ENCODE measurements at regions not wholly inside any gene's neighbourhood (a gene's known extent, or its start where the extent isn't known, plus 50 kb on each side); places are given as distances from the start of the nearest gene placed in this dataset.
"Not testable (repeated sequence)": the region's sequence is repeated elsewhere in the genome, so short reads cannot be mapped to it uniquely, and the experiment has no call there.

DNA sequence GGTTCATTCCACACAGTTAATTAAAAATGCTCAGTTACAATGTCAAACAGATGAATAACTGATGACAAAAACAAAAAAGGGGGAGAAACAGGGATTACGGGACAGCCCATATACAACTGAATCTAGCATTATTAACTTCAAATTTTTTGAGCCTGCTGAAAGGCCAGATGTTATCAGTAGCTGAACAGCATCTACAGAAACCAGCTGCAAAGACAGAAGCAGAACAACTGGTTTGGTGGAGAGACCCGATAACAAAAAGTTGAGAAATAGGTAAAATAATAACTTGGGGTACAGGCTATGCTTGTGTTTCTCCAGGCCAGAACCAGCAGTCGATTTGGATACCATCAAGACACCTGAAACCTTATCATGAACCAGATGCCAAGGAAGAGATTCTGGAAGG is 109.8 kb downstream of the SEPTIN7 start:
- not testable (repeated sequence) for DNase-seq

DNA sequence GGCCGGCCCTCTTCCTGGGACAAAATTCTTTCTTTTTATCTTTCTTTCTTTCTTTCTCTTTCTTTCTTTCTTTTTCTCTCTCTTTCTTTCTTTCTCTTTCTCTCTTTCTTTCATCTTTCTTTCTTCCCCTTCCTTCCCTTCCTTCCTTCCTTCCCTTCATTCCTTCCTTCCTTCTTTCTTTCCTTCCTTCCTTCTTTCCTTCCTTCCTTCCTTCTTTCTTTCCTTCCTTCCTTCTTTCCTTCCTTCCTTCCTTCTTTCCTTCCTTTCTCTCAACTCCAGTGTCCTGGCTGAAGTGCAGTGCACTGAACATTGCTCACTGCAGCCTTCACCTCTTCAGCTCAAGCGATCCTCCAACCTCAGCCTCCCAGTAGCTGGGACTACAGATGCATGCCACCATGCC is 112.5 kb downstream of the SEPTIN7 start:
- DNase-seq, result not testable (repeated sequence)

DNA sequence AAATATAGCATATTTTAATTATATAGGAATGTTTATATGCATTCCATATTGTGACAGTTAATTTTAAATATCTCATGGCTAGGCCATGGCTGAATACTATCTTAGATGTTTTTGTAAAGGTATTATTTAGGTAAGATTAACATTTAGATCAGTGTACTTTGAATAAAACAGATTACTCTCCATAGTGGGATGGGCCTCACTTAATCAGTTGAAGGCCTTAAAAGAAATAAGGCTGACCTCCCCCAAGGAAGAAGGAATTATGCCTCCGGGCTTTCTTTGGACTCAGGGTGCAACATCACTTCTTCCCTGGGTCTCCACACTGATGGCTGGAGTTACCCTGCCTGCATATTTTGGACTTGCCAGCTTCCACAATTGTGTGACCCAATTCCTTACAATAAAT is 113.4 kb downstream of the SEPTIN7 start:
- not testable (repeated sequence) for DNase-seq

DNA sequence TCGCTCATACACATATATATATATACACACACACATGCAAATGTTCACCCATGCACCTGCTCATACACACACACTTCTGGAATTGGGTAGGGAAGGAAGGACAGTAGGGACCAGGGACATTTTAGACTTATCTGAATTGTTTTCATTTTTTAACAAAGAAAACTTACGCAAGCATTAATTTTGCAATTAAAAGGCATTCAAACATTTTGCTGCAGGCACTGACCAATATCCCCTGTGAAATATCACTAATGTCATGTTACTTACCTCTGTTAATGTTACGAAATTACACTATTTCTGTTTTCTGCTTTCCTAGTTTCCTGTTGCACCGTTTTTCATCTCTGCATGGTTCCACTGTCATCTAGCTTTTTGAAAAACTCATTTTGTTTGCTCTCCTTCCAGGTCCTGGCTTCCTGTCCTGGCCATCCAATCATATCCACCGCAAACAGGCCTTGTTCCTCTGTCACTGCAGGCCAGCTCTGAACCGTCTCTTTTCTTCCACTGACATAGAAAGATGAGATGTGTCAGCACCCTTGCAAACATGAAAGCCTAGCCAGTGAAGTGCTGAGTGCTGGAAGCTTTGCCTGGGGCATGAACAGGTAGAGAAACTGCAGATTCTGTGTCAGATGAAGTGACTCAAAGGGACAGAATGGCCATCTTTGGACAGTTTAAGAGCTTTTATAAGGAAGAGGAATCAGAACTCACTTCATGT is 114.5 kb downstream of the SEPTIN7 start:
- DNase-seq, result not testable (repeated sequence)

DNA sequence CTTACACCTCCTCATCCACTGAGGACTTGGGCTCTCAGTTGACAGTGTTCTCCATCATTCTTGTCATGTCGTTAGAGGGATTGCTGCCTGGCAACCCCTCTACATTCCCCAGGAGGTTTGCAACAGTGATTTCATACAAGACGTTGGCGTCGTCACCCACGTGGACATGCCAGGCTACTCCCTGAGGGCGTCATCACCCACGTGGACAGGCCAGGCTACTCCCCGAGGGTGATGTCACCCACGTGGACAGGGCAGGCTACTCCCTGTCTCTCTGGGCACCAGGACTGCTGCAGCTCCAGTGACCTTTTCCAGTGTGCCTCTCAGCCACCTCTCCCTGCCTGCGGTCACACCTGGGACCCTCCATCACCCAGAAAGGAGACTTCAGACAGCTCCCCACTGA is 117.4 kb downstream of the SEPTIN7 start:
- DNase-seq, result not testable (repeated sequence)

DNA sequence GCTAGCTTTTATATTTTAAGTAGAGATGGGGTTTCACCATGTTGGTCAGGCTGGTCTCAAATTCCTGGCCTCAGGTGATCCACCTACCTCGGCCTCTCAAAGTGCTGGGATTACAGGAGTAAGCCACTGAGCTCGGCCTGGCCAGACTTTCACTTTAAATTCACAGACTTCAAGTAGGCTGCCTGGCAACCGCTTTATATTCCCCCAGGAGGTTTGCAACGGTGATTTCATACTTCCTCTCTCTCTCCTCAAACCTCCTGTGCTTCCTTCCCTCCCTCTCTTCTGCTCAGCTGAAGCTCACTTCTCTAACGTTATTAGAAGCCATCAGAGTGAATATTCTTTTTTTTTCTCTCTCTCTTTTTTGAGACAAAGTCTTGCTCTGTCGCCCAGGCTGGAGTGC is 118.8 kb downstream of the SEPTIN7 start:
- DNase-seq, result not testable (repeated sequence)

DNA sequence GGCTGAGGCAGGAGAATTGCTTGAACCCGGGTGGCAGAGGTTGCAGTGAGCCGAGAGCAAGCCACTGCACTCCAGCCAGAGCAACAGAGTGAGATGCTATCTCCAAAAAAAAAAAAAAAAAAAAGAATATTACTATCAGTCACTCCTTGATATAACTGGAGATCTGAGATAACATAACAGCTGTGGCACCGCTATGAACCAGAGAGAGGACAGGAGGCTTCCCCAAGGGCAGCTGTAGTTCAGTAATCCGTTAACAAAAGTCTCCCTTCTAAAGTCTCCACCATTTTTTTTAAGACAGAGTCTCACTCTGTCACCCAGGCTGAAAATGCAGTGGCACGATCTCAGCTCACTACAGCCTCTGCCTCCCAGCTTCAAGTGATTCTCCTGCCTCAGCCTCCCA is 120.5 kb downstream of the SEPTIN7 start:
- not testable (repeated sequence) for DNase-seq

DNA sequence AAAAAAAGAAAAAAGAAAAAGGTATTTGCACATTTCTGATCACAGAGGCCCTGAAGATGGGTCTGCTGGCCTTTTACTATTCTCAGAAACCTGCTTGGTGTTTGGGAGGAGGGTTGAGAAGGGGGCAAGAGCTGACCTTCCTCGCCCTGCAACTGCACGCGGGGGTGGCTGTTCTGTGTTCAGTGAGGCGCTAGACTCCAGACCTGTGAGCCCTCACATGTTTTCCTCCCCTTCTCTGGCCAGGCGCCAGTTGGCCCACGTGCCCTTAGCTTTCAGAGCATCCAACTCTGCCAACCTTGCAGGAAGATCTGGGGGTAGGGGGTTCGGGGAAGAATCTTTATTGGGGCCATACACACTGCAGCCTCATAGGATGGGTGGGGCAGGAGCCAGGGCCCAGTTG is 123.8 kb downstream of the SEPTIN7 start:
- DNase-seq, result not testable (repeated sequence)

DNA sequence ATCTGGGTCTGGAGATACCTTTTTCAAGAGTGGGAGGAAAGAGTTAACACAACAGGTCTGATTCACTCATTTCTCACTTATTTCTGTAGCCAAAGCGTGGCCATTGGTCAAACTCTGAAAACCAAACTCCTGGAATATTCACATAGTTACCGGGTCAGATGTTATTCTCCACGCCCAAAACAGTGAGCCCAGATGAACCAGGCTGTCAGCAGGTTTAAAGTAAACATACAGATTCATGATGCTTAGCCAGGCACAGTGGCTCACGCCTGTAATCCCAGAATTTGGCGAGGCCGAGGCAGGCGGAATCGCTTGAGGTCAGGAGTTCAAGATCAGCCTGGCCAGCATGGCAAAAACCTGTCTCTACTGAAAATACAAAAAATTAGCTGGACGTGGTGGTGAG is 126.1 kb downstream of the SEPTIN7 start:
- not testable (repeated sequence) for DNase-seq

DNA sequence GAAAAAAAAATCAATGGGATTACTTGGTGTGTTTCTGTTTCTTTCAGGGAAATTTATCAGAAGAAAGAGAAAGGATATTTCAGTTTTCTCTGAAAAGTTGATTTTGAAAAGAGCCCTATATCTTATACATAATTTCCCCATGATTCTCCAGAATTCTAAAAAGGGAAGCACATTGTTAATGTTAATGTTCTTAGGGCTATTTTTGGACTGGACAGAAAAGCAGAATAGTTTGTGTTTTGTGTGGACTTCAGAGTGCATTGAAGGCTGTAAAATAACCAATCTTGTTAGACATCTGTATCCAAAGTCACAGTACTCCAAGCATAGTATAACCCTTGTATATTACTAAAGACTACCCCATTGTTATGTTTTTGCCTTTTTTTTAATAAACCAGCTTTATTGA is 130.3 kb downstream of the SEPTIN7 start:
- not testable (repeated sequence) for DNase-seq

DNA sequence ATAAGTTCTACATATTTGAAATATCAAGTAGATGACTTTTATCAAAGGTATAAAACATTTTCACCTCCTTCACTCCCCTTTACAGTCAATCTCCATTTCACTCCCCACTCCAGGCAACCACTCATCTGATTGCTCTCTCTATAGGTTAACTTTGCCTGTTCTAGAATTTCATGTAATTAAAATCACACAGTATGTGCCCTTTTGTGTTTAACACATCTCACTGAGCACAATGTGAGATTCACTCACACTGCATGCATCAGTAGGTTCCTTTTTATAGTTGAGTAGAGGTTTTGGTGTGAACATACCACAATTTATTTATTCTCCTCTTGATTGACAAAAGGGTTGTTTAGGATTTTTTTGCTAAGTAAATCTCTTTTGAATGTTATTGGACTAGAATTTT is 130.7 kb downstream of the SEPTIN7 start:
- DNase-seq, result not testable (repeated sequence)

DNA sequence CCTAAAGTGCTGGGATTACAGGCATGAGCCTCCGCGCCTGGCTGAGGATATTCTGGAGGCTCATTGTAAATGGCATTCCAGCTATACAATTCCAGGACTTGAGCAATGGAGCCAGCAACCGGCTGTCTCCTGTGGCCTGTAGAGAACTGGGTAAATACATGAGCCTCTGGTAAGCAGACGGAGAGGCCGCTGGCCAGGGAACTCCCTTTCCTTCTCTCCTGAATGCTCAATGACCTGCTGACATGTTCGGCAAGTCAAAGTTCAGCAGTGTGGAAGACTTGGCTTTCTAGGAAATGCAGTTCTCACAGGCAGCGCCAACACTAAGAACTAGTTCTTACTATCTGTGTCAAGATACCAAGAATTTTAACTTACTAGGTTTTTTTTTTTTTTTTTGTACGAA is 139.8 kb downstream of the SEPTIN7 start:
- not testable (repeated sequence) for DNase-seq

DNA sequence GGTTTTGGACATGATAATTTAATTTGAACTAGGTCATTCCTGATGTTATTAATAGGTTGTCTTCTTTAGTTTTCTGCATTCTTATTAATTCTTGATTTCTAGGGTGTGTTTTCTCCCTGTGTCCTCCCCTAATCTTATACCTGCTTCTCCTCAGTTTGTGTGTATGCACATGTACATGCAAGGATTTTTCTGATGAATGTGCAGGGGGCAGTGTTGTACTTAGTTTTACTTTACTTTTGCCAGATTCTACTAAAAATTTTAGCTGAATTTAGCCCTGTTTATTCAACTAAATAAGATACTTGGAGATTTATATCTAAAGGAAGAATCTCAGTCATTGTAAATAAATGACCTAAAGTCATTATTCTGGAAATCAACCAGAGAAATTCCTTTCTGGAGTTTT is 144.8 kb downstream of the SEPTIN7 start:
- DNase-seq, result not testable (repeated sequence)

DNA sequence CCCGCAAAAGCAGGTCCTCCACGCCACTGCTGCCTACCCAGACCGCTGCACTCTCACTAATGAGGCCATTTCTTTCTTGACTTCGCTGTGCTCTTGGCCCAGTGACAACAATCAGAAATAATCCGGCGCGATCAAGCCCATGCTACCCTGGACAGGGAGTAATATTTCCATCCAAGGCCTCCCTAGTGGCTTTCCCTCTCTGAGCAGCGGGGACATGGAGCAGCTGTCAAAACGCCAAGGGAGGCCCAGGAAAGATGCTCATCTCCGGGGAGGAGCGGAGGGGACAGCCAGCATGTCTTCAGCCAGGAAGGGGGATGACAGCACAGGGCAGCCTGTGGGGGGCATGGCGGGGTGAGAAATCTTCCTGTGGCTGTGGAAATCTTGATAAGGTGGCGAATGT is 154.9 kb downstream of the SEPTIN7 start:
- DNase-seq, result not testable (repeated sequence)

DNA sequence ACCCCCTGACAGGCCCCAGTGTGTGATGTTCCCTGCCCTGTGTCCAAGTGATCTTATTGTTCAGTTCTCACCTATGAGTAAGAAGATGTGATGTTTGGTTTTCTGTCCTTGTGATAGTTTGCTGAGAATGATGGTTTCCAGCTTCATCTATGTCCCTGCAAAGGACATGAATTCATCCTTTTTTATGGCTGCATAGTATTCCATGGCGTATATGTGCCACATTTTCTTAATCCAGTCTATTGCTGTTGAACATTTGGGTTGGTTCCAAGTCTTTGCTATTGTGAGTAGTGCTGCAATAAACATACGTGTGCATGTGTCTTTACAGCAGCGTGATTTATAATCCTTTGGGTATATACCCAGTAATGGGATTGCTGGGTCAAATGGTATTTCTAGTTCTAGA is 156.1 kb downstream of the SEPTIN7 start:
- not testable (repeated sequence) for DNase-seq

DNA sequence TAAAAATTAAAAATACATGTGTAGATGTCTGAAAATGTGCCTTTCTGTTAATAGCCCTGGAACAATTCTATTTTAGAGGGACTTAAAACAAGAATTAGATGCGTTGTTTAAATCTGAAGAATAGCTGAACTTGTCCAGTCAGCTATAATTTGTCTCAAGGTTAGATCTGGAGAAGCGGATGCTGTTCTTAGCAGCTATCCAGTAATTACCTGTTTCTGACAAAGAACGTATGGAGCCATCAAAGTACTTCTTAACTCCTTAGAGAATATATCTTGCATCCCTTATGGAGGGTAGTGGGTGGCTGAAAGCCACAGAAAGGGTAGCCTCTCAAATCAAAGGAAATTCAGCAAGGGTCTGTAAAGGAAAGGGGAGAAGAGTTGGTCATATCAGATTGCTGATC is 160.4 kb downstream of the SEPTIN7 start:
- DNase-seq, result not testable (repeated sequence)

DNA sequence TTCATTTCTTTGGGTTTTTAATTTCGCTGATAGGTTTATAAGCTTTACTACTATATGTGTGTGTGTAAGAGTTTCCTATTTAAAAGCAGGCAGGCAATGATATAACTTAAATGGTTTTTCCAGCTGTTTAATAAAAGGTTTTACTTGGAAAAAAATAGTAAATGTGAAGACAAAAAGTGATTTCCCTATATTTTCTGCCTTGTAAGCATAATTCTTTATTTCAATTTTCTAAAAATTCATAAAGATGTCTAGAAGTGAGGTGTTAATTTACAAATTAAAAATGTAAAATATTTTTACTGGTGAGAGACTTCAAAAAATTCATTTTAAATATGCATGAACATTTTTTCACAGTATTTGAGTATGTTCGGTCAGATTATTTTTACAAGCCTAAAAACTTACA is 161.8 kb downstream of the SEPTIN7 start:
- DNase-seq, result not testable (repeated sequence)

DNA sequence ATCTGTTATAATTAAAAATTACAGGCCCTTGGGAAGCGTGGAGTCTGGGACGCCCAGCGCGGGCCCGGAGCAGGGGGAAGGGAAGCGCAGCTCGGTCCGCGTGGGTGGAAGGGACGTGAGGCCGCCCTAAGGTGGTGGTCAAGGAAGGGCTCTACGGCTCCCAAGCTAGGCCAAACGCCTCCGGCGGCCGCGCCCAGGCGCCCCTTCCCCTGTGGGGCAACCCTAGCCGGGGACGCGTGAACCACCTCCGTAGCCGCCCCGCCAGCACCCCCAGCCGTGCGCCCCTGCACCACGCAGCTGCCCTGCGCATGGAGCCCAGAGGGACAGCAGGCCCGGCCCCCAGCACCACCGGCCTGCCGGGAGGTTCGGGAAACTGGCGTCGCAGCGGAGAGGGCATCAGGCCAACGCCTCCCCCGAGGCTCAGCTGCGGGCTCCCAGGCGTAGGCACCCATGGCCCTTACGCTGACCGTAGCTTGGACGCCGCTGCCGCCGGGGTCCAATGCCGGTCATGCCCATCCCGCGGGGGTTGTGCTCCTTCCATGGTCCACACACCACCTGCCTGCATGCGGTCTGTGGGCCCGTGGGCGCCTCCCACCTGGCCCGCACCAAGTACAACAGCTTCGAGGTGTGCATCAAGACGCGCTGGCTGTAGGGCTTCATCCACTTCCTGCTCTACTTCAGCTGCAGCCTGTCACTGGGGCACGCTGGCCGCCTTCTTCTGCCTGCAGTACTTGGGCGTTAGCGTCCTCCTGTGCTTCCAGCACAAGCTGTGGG is 166.7 kb downstream of the SEPTIN7 start:
- no peak for DNase-seq

DNA sequence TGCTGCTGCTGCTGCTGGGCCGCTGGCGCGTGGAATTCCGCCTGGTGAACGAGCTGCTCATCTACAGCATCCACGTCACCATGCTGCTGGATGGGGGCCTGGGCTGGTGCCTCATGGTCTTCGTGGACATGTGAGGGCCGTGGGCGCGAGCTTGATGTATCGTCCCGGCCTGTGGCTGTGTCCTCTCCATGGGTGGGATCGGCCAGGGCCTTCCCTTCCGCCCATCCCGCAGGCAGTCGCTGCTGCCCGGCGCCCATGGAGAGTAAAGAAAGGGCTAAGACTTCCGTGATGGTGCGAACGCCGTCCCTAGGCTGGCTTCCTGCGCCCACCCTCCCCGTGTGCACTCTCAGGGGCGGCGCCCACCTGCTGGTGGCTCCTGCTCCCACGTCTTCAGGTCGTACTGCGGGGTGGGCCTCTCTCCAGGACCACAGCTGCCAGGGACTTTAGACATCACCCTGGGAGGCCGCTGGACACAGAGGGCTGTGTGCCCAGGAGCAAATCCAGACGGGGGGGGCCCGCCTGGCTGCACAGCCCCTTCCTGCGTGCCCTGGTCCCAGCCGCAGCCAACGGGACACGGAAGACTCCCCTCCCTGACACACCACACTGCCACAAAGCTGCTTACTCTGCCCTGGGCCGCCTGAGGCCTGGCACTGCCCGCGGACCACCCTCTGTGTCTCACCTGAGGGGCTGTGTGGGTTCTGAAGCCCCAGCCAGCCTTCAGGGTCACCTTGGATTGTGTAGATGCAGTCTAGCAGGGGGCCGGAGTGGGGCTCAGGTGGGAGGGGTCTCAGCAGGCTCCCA is 167.5 kb downstream of the SEPTIN7 start:
- no peak for DNase-seq

DNA sequence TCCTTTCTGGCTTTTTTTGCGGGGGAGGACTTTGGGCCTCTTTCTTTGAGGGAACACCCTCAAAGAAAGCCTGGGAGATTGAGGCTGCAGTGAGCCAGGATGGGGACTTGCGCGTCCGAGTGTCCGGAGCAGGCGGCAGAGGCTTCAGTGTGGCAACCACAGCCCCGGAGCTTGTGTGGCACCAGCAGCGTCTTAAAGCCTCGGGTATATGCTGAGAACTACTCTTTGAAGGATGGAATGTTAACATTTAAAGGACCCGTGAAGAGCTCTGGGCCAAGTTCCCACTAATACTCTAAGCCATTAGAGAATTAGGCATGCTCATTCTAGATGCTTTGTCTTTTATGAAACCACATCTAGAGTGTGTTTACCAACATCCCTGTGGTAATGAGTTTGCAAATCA is 168.2 kb downstream of the SEPTIN7 start:
- no peak for DNase-seq

DNA sequence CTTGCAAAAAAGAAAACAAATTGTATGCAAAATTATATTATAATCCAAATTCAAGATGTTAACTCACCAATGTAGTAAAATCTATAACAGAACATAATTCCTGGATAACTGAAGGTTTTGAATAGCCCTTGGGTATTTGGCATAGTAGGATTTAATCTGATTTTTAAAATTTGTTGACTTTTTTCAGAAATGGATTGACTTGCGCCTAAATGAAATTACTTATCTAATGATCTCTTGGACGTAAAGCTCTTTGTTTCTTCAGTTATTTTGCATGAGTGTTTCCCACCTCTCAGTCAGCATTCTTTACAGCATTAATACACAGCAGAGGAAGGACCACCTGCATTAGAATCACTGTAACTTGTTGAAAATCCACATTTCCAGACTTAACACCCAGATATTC is 169.6 kb downstream of the SEPTIN7 start:
- no peak for DNase-seq

DNA sequence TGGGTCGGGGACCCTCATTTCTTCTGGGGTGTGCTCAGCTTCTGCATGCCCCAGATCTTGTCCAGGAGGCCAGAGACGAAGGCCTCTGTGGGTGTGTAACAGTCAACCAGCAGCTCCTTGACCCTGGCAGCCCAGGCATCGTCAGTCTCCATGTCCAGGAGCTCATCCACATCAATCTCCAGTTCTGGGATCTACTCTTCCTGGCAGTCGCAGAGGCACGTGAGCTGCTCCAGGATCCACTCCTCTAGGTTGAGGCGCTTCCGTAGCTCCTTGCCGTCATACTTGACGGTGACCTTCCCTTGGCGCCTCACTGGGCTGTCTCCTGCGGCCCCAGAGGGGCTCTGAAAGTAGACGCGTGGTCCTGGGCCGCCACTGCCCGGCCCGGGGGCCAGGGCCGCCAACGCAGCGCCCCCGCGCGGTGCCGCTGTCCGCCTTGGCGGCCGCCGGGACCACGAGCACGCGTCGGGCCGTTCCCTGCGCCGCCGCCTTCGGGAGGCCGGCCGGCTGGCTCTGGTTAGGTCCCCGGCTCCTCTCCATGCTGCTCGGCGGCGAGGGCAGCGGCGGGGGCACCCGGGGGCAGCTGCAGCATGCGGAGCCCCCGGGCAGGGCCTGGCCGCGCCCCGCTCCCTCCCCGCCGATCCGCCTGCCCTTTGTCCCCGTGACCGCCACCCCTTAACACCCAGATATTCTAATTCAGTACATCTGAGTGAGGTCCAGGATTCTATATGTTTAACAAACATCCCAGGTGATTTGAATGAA is 170.5 kb downstream of the SEPTIN7 start:
- no peak for DNase-seq

All from NCI-H187 treated with DMSO at 0.1 percent for 48 hours (cell line).